ENCODE measurements at regions not wholly inside any gene's neighbourhood (a gene's known extent, or its start where the extent isn't known, plus 50 kb on each side); places are given as distances from the start of the nearest gene placed in this dataset.

DNA sequence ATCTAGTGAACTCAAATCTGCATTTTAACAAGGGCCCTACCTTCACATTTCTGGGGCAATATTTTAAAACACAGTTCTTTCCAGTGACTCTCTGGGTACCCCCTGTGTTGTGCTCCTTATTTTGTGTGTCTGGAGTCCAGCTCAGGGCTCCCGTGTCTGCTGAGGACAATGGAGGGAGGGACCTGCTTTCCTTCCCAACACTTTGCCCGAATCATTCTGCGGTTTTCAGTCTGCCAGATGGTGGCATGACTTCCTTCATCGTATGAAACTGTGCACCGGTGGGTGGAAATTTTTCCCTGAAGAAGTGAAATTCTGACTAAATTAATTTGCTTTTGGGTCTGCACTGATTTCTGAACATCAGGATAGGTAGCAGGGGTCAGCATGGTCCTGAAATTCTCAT is 153.6 kb upstream of the CD180 start:
- DNase-seq, result peak; percentile 47

DNA sequence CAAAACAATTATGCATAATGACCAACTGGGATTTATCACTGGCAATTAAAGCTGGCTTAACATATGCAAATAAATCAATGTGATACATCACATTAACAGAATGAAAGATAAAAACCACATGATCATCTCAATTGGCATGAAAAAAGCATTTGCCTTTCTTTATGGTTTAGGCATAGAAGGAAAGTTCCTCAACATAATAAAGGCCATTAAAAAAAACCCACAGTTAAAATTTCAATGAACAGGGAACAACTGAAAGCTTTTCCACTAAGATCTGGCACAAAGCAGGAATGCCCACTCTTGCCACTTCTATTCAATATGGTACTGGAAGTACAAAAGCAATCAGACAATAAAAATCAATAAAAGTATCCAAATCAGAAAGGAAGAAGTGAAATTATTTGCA is 151.2 kb upstream of the CD180 start:
- no peak for DNase-seq

DNA sequence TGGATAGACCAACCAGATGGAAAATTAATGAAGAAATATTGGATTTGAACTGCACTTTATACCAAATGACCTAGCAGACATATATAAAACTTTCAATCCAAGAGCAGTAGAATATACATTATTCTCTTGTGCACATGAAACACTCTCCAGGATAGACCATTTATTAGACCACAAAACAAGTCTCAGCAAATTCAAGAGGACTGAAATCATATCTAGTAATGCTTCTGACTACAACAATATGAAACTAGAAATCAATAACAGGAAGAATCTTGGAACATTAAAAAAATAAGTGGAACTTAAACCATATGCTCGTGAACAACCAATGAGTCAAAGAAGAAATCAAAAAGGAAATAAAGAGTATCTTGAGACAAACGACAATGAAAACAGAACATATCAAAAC is 150.0 kb upstream of the CD180 start:
- no peak for DNase-seq

DNA sequence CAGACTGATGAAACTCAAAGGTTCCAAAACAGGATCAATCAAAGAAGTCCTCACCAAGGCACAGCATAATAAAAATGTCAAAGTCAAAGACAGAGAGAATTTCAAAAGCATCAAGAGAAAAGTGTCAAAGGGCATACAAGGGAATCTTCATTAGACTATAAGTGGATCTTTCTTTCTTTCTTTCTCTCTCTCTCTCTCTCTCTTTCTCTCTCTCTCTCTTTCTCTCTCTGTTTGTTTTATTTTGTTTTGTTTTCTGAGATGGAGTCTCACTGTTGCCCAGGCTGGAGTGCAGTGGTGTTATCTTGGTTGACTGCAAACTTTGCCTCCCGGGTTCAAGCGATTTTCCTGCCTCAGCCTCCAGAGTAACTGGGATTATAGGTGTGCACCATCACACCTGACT is 148.3 kb upstream of the CD180 start:
- no peak for DNase-seq

DNA sequence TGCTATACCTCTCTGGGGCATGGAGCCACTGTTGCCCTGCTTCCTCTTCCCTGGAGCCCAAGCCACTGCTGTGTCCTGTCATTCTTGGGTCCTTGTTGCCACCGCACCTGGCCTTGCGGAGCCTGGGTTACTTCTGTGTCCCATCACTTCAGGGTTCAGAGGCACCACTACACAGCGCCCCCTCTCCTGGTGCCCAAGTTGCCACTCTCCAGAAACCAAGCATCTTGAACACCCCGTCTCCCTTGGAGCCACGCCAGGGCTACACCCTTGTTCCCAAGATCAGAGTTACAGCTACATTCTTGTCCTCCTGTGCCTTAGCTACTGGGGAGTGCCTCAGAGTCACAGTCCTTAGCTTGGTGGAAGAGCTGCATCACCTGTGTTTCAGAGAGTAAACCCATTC is 147.2 kb upstream of the CD180 start:
- no peak for DNase-seq

DNA sequence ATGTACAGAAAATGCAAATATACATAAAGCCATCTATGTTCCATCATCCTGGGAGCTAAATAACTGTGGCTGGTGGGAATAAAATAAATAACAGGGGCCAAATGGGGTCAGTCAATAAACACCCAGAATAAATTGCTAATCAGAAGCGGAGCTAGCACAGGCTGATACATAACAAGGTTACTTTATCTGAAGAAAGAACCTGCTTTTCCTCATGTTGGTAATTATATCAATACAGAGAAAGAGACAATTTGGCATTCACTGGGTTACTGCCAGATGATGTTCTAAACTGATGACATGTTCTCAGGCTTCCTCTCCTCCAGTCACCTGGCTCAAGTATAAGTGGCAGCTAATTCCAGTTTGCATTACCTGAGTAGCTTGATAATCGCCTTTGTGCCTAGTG is 144.9 kb upstream of the CD180 start:
- DNase-seq, result no peak

DNA sequence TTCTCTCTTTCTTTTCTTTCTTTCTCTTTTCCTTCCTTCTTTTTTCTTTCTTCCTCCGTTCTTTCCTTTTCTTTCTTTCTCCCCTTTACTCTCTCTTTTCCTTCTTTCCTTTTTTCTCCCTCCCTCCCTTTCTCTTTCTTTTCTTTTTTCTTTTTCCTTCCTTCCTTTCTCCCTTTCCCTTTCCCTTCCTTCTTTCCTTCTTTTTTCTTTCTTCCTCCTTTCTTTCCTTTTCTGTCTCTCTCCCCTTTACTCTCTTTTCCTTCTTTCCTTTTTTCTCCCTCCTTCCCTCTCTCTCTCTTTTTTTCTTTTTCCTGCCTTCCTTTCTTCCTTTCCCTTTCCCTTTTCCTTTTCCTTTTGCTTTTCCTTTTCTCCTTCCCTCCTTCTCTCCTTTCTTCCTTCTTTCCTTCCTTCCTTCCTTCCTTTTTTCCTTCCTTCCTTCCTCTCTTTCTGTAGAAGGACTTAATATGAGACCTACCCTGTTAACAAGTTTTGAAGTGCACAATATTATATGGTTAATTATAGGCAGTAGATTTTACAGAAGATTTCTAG is 142.7 kb upstream of the CD180 start:
- DNase-seq, result no peak

DNA sequence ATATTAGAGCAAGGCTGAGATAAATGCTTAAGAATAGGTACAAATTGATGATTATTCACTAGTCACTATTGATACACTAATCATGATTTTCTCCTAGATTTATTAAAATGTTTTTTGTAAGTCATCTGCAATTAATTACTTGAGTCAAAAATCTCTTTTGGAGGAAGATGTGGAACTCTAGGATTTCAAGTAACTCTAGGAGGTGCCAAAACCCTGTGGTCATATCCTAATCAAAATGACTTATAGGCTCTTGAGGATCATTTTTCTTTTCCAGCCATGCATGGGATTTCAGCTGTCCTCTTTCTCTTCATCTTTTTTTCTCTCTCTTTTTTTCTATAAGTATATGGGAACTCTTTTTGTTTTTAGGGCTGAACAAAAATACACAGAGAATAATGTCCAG is 141.8 kb upstream of the CD180 start:
- DNase-seq, result no peak

DNA sequence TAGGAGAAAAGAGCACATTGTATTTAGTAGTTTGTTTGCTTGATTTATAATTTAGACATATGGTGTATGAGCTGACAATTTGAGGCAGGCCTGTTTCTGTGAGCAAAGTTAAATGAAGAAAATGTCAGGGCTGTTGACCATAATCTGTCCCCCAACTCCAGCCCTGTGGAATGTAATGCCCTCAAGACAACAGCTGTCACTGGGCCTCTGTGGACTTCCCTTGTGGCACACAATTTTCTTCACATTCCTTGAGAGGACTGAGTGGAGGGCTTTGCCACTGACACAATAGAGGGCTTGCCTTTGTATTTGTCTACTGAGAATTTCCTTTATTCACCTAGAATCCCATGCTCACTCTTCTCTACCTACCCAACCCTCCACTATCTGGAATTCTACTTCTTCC is 141.2 kb upstream of the CD180 start:
- no peak for DNase-seq

DNA sequence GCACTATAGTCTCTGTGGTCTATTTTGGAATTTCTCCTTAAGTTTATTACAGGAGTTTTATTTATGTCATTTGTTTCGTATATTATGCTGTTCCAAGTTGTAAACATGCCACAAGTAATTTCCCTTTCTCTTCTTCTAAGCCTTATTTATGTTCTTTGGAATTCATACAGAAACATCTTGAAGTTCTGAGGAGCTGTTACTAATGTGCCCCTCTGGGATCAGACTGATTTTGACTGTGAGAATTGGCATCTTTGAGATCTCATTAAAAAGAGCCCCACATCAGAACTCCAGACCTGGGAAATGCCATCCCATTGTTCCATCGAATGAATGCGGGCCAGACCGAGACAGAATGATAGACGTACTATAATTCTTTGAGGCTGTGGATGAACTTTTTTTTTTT is 138.8 kb upstream of the CD180 start:
- DNase-seq, result no peak

DNA sequence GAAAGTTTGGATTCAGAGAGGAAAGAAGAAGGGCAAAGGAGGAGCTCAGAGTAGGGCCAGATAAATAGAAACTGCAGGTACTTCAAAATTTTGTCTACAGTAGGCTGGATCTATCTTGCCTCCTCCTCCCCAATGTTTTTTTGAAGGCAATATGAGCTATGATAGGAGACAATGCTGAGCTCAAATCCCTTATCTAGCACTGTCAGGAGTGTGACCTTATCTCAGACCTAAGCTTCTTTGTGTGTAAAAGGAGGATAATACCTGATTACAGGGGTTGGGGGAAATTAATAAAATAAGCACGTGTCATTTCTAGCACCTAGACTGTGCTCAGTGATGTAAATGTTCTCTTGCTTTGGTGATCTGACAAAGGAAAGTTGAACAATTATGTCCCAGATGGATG is 137.8 kb upstream of the CD180 start:
- DNase-seq, result no peak

DNA sequence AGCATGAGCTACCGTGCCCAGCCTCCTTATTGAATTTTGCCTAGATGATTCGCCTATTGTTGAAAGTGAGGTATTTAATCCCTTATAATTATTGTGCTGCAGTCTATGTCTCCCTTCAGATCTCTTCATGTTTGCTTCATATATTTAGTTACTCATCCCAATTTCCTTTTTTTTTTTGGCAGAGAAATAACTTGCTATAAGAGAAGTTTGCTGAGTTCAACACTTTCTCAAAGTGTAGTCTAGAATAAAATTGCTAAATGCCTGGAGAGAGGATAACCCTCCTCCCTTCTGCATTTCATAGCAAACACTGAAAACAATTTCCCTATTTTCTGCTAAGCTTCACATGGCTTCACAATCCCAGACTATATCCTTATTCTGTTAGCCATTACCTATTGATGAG is 136.6 kb upstream of the CD180 start:
- DNase-seq, result no peak

DNA sequence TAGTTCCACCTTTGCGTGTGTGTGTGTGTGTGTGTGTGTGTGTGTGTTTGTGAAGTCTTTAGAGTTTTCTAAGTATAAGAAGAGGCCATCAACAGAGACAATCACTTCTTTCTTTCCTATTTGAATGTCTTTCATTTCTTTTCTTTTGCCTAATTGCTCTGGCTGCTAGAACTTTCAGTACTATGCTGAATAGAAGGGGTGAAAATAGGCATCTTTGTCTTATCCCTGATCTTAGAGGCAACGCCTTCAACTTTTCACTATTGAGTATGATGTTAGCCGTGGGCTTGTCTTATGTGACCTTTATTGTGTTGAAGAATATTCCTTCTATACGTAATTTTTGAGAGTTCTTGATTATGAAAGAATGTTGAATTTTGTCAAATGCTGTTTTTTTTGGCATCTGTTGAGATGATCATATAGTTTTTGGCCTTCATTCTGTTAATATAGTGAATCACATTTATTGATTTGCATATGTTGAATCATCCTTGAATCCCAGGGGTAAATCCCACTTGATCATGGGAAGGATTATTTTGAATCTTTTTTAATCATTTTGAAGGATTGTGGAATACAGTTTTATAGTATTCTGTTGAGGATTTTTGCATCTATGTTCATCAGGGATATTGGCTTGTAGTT is 134.8 kb upstream of the CD180 start:
- no peak for DNase-seq

DNA sequence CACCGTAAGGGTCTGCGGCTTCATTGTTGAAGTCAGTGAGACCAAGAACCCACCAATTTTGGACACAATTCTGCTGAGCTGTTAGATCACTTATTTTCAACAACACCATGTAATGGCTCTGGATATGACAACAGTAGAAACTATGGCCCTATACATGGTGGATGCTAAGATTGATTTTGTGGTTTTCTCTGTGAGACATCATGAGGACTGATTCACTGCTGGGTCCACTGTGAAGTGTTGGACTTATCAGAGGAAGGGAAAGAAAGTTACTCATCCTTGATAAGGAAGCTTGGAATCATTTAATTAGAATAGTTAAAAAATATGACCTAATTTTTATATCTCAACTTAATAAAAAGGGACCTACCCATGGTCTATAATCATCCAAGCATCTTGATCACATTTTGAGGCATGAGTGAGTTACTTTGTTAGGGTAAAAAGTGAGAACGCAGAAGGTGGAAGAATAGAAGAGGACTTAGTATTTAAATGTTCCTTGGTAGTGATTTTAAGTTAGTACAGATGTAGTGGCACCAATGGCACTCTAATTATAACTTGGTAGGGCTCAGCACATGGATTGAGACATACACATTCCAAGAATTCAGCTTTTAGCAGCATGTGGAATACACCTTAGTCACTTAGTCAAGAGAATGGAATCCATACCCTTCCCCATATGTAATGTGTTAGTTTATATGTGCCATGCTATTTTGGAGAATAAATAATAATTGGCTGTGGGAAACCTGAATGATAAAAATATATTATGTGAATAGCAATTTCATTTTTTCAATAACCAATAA is 123.5 kb upstream of the CD180 start:
- no peak for DNase-seq

DNA sequence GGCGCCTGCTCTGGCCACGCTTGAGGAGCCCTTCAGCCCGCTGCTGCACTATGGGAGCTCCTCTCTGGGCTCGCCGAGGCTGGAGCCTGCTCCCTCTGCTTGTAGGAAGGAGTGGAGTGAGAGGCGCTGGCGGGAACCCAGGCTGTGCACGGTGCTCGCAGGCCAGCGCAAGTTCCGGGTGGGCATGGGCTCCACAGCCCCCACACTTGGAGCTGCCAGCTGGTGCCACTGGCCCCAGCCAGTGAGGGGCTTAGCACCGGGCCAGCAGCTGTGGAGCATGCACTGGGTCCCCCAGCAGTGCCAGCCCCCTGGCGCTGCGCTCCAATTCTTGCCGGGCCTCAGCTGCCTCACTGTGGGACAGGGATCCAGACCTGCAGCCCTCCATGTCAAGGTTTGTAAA is 122.1 kb upstream of the CD180 start:
- DNase-seq, result no peak

DNA sequence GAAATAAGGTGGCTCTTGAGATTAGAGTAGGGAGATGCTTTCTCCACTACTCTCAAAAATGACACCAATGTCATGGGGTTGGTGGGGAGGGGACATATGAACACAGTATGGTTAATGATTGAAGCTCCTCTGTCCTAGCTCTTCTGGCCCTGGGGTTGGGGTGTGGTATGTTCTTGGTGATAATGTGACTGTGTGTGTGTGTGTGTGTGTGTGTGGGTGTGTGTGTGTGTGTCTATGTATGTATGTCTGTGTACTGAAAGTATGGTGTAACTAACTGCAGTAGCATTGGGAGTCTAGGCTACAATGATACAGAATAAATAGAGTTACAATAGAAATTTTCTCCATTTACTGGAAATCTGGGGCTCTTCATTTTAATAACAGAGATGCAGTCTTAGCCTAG is 121.0 kb upstream of the CD180 start:
- DNase-seq, result no peak

DNA sequence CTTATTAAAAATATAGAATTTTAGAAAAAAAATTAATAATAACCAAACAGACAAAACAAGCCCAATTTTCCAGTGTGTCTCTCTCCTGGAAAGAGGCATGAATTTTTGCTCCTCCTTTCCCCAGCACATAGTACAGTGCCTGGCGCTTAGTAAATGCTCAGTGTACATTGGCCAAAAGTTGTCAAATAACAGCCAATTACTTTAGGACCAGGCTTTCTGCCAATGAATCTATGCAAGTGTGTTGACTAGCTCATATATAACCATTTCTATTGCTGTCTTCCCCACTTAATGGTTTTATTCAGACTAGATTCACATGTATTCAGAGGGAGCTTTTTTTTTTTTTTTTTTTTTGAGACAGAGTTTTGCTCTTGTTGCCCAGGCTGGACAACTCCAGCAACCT is 120.1 kb upstream of the CD180 start:
- no peak for DNase-seq

DNA sequence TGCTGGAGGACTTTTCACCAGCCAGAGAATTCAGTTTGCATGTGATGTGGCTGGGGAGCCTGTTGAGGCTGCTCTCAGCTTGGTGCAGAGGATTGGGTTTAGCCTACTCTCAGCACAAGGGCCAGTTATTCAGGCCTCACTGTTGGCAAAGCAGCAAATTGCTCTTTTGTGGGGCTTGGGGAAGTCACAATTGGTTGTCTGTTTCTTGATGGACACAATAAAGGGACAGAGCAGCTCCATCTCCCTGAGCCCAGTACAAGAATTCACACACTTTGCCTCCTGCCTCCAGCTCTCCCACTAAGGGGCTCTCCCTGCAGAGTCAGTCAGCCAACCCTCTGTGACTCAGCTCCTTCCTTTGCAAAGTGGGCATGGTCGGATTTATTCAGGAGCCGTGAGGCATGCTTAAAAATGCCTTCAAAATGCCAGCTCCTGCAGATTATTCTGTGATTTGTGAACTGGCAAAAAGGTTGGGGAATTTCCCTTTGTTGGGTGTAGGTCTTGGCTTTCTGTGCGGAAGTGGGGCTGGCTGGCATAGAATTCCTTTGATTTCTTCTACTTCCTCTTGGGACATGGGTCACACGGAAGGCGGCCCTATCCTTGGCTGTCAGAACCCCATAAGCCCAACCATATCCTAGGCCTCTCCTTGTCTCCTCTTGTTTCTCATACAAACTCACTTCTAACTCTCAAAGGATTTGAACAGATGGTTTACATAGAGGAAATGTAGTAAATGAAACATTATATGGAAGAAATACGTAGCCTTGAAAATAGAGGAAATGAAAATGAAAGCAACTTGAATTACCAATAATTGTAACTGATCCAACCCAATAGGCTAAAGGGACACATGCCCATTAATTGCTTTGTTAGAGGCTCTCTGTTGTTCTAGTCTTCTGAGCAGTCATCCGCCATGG is 118.7 kb upstream of the CD180 start:
- no peak for DNase-seq

DNA sequence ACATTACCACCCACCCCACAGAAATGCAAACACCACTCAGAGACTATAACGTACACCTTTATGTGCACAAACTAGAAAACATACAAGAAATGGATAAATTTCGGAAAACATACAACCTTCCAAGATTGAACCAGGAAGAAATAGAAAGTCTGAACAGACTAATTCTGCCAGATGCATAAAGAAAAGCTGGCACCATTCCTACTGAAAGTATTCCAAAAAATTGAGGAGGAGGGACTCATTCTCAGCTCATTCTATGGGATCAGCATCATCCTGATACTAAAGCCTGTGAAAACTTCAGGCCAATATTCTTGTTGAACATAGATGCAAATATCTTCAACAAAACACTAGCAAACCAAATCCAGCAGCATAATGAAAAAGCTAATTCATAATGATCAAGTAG is 115.1 kb upstream of the CD180 start:
- DNase-seq, result no peak

DNA sequence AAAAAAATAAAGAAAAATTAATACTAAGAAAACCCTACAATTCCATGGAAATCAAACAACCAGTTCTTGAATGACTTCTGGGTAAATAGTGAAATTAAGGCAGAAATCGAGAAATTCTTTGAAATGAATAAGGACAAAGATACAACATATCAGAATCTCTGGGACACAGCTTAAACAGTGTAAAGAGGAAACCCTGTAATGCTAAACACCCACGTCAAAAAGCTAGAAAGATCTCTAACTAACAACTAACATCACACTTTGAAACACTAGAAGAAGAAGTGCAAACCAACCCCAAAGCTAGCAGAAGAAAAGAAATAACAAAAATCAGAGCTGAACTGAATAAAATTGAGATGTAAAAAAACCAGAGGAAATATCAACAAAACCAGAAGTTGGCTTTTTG is 114.6 kb upstream of the CD180 start:
- DNase-seq, result no peak

DNA sequence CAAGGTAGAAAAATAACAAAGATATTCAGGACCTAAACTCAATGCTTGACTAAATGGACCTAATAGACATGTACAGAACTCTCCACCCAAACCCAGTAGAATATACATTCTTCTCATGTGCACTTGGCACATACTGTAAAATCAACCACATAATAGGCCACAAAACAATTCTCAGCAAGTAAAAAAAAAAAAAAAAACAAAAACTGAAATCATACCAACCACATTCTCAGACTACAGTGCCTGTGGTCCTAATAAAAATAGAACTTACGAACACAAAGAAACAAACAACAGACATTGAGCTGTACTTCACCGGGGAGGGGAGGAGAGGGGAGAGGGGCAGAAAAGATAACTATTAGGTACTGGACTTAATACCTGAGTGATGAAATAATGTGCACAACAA is 114.1 kb upstream of the CD180 start:
- DNase-seq, result no peak

DNA sequence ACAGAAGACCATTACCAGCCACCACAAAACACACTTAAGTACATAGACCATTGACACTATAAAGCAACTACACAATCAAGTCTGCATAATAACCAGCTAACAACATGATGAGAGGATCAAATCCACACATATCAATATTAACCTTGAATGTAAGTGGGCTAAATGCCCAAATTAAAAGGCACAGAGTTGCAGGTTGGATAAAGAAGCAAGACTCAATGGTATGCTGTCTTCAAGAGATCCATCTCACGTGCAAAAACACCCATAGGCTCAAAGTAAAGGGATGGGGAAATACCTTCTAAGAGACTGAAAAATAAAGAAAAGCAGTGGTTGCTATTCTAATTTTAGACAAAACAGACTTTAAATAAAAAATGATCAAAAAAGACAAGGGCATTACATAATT is 113.6 kb upstream of the CD180 start:
- no peak for DNase-seq

DNA sequence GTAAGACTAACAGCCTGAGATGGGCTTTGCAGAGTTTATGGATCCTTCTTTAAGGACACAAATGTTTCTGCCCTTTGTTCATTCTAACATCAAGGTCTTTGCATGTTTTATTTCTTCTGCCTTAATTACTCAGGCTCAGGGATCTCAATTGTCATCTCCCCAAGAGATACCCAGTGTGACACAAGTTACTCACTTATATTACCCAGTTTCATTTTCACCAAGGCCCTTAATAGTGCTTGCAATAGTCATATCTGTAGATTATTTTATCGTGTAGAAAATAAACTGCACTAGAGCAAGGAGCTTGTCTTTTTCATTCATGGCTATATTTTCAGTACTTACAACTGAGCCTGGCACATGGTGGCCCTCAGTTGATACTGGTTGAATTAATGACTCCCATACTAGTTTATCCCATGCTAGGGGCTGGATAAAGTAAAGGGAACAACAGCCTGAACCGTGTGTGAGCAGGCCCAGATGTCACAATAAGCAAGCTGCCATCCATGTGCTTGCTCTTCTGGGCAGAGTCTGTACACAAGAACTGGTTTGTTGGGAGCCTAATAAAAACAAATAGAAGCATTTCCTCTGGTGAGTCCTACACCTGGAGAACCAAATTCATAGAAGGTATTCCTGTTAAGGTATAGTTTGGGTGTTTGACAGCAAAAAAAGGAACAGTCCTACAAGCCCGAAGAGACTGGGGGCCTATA is 112.5 kb upstream of the CD180 start:
- DNase-seq, result no peak
